ENCODE measurements at regions not wholly inside any gene's neighbourhood (a gene's known extent, or its start where the extent isn't known, plus 50 kb on each side); places are given as distances from the start of the nearest gene placed in this dataset.

DNA sequence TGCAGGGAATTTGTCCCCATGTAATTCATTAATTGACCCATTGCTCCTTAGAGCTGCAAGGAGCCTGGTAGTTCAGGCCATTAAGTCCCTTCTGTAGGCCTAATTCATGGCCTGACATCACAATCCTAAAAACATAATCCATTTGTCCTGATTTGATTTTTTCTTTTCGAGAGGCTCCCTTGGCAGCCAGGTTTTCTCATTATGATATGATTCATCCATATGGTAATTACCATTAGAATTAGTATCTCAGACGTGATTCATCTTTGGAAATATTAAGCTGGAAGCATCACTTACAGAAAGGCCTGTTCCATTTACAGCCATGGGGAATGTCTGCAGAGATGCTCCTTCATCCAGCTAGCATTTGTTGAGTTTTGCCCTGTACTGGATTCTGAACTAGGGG lies 128.5 kb downstream of the PLCE1 start:
- TF ChIP-seq, protein P1, sequence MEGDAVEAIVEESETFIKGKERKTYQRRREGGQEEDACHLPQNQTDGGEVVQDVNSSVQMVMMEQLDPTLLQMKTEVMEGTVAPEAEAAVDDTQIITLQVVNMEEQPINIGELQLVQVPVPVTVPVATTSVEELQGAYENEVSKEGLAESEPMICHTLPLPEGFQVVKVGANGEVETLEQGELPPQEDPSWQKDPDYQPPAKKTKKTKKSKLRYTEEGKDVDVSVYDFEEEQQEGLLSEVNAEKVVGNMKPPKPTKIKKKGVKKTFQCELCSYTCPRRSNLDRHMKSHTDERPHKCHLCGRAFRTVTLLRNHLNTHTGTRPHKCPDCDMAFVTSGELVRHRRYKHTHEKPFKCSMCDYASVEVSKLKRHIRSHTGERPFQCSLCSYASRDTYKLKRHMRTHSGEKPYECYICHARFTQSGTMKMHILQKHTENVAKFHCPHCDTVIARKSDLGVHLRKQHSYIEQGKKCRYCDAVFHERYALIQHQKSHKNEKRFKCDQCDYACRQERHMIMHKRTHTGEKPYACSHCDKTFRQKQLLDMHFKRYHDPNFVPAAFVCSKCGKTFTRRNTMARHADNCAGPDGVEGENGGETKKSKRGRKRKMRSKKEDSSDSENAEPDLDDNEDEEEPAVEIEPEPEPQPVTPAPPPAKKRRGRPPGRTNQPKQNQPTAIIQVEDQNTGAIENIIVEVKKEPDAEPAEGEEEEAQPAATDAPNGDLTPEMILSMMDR (IDR thresholded peaks at IDR 0.05): no peak
- no peak for TF ChIP-seq POLR2A (IDR thresholded peaks at IDR 0.05)

All from right lobe of liver (tissue), 4 donors.